Stimulated activated CD8-positive, alpha-beta memory T cell treated with anti-CD3 and anti-CD28 coated beads, Interleukin-12 subunit alpha, Interleukin-12 subunit beta, amount 100 ng/mL, for 4 hours (primary cell): ENCODE measurements at regions not wholly inside any gene's neighbourhood (a gene's known extent, or its start where the extent isn't known, plus 50 kb on each side); places are given as distances from the start of the nearest gene placed in this dataset.

ENCODE experiments used
- DNase-seq: peaks from one replicate; pipeline ENCODE4 v3.0.0-alpha.2; 2020; ENCODE audit warnings: low read depth

- no peak for DNase-seq
These were observed 49.8 kb upstream of the CYP2D6 start for GRCh38 chr22:42180349-42180842.
